ENCODE measurements at regions not wholly inside any gene's neighbourhood (a gene's known extent, or its start where the extent isn't known, plus 50 kb on each side); places are given as distances from the start of the nearest gene placed in this dataset.

DNA sequence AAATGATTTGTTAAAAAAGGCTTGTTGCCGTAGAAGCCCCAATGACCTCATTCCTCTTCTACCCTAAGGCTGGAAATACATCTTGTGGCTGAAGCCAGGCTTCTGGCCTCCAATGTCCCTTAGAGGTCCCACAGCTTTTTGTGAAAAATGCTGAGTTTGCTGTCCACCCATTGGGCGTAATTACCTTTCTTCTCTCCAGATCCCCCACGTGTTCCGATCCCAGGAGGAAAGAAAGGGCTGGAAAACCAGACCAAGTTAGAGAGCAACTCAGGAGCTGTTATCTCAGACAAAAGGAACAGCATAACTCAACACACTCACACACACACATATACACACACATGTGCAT is 154.2 kb downstream of the MIAT start:
- H4K91ac ChIP-seq (ENCODE audit: insufficient read length, low read depth, low read length), result no peak overlapping the region
- no peak overlapping the region for H4K5ac ChIP-seq (ENCODE audit: insufficient read length, low read depth, low read length)
- no peak for DNase-seq
- Mint-ChIP-seq H3K27ac (no peak overlapping the region), H3K4me3 (no peak overlapping the region), H3K27me3 (ENCODE audit: low read depth) (peaks cover 13% of the 10 kb centered on the region), H3K36me3 (ENCODE audit: insufficient read depth in 1 of 3, low read depth in 3 of 3) (no peaks in the 10 kb centered on the region), H3K9me3 (no peaks in the 10 kb centered on the region; a peak in 1 of 5 replicates), H3K4me1 (peaks cover 0 to 8% of the 10 kb centered on the region in 2 experiments; a peak in 2 of 4 replicates)
- no peak overlapping the region for H2AFZ ChIP-seq (ENCODE audit: low read length)
- H3K23me2 ChIP-seq (ENCODE audit: insufficient read length, low read depth, low read length, poor library complexity, severe bottlenecking), result no peaks in the 10 kb centered on the region
- TF ChIP-seq, protein P1, sequence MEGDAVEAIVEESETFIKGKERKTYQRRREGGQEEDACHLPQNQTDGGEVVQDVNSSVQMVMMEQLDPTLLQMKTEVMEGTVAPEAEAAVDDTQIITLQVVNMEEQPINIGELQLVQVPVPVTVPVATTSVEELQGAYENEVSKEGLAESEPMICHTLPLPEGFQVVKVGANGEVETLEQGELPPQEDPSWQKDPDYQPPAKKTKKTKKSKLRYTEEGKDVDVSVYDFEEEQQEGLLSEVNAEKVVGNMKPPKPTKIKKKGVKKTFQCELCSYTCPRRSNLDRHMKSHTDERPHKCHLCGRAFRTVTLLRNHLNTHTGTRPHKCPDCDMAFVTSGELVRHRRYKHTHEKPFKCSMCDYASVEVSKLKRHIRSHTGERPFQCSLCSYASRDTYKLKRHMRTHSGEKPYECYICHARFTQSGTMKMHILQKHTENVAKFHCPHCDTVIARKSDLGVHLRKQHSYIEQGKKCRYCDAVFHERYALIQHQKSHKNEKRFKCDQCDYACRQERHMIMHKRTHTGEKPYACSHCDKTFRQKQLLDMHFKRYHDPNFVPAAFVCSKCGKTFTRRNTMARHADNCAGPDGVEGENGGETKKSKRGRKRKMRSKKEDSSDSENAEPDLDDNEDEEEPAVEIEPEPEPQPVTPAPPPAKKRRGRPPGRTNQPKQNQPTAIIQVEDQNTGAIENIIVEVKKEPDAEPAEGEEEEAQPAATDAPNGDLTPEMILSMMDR (conservative IDR thresholded peaks at IDR 0.05), result no peak
- no peak overlapping the region for H3K56ac ChIP-seq (ENCODE audit: insufficient read length, low read depth, low read length)
- no peak overlapping the region for H3K27ac ChIP-seq (ENCODE audit: insufficient read length, low read depth, low read length)
- no peak overlapping the region for H4K8ac ChIP-seq (replicated peaks; ENCODE audit: insufficient read length, low read depth, low read length)
- H3K18ac ChIP-seq (ENCODE audit: insufficient read length, low read depth, low read length), result no peak overlapping the region
- no peaks in the 10 kb centered on the region for H3K27me3 ChIP-seq (ENCODE audit: insufficient read depth, low read length)
- H3K4me1 ChIP-seq (ENCODE audit: insufficient read depth, low read length), result no peaks in the 10 kb centered on the region
- H3K4me2 ChIP-seq (ENCODE audit: insufficient read depth, insufficient read length, low read length), result no peak overlapping the region
- H2AK5ac ChIP-seq (ENCODE audit: insufficient read length, low read length), result no peak overlapping the region
- H2BK5ac ChIP-seq (ENCODE audit: insufficient read length, low read length), result no peak overlapping the region
- H3K79me2 ChIP-seq (ENCODE audit: insufficient read depth, low read length), result no peaks in the 10 kb centered on the region
- no peak overlapping the region for H3K14ac ChIP-seq (ENCODE audit: insufficient read depth, low read length)
- WGBS (ENCODE audit: extremely low coverage, insufficient read length, low lambda C conversion rate), result no CpG with 5 or more reads among the region's 4 CpGs
- no peaks in the 10 kb centered on the region for H3K79me1 ChIP-seq (ENCODE audit: insufficient read depth, low read depth, low read length, poor library complexity, severe bottlenecking)
- H2BK120ac ChIP-seq (ENCODE audit: low read depth, low read length, poor library complexity, severe bottlenecking), result no peak overlapping the region
- no peaks in the 10 kb centered on the region for H4K20me1 ChIP-seq (ENCODE audit: control insufficient read depth, insufficient read depth, insufficient read length)
- H3K23ac ChIP-seq (ENCODE audit: insufficient read length, low read depth, low read length), result no peak overlapping the region
- no peaks in the 10 kb centered on the region for H3K9me3 ChIP-seq (ENCODE audit: control insufficient read depth, low read depth, low read length)
- H2BK12ac ChIP-seq (ENCODE audit: insufficient read length, low read depth, low read length), result no peak overlapping the region
- no peak overlapping the region for H3T11ph ChIP-seq (ENCODE audit: low read length)
- no peak overlapping the region for H3K4ac ChIP-seq (ENCODE audit: low read depth, low read length)
- no peak overlapping the region for H2BK15ac ChIP-seq (ENCODE audit: low read depth, low read length)
- no peak overlapping the region for H3K9ac ChIP-seq (ENCODE audit: extremely low read depth, insufficient read length, low read length)
- H2BK20ac ChIP-seq (ENCODE audit: low read depth, low read length, poor library complexity, severe bottlenecking), result no peak overlapping the region
